Stimulated activated naive CD8-positive, alpha-beta T cell treated with anti-CD3 and anti-CD28 coated beads, Interleukin-15, Interleukin-2, amounts not matched to agents 100 U/mL and 50 U/mL, for 24 hours (primary cell): ENCODE measurements at regions not wholly inside any gene's neighbourhood (a gene's known extent, or its start where the extent isn't known, plus 50 kb on each side); places are given as distances from the start of the nearest gene placed in this dataset.

Experiments used
- ATAC-seq: fragments of 150-1000 bp; cut with Tn5 transposase; one replicate; pipeline ENCODE4 v1.10.0; 2021
- DNase-seq: peaks from one replicate; pipeline ENCODE4 v3.0.0; 2021

DNA sequence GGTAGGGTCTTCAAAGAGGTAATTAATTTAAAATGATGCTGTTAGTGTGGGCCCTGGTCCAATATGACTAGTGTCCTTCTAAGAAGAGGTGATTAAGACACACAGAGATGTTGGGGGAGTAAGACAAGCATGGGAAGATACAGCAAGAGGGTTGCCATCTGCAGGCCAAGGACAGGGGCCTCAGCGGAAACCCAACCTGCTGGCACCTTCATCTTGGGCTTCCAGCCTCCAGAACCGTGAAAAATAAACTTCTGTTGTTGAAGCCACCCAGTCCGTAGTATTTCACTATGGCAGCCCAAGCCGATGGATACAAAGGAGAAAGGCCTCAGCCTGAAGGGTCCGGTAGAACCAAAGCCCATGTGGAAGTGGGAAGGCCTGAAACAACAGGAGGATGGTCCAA is 161.7 kb upstream of the UBE2E1 start:
- ATAC-seq (no peak), DNase-seq (no peak)

DNA sequence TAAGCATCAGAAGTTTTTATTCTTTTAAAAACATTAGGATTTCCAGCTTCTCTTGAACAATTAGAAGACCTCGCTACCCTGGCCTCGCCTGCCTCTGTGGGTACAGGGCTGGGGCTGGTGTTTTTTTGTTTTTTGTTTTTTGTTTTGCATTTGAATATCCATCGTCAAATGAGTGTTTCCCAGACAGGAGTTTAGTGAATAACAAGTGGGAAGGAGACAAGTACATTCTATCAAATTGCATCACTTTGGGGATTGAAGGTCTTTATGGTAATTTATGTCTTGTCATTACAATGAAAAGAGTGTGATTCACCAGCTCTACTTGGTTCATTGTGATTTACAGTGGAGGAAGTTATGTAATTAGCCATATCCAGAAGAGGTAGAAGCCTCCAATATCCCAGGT is 161.1 kb upstream of the UBE2E1 start:
- ATAC-seq: no peak
- DNase-seq: no peak

DNA sequence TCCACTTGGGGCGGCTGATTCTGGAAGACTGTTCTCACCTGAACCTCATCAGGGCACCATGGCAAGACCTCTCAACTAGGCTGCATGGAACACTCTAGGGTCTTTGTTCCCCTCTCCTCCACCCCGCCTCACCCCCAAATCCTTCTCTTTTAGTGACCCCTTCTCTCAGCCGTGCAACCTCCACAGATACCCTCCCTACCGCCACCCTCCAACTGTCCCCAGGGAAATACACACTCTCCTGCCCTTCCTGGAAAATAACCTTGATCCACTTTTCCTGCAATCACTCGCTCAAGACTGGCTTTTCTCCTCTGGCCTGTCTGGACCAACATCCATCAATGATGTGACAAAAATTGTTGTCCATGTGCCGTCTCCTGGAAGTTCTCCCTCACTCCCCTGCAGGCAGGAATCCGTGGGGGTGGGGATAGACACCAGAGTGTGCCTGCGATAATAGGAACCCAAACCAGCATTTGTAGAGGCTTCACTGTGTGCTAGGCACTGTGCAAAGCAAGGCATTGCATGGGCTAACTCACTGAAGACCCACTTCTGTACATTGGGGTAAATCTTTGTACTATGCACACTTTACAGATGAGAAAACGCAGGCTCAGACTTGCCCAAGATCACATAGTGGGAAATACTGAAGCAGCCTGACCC is 160.1 kb upstream of the UBE2E1 start:
- ATAC-seq (no peak), DNase-seq (no peak)

DNA sequence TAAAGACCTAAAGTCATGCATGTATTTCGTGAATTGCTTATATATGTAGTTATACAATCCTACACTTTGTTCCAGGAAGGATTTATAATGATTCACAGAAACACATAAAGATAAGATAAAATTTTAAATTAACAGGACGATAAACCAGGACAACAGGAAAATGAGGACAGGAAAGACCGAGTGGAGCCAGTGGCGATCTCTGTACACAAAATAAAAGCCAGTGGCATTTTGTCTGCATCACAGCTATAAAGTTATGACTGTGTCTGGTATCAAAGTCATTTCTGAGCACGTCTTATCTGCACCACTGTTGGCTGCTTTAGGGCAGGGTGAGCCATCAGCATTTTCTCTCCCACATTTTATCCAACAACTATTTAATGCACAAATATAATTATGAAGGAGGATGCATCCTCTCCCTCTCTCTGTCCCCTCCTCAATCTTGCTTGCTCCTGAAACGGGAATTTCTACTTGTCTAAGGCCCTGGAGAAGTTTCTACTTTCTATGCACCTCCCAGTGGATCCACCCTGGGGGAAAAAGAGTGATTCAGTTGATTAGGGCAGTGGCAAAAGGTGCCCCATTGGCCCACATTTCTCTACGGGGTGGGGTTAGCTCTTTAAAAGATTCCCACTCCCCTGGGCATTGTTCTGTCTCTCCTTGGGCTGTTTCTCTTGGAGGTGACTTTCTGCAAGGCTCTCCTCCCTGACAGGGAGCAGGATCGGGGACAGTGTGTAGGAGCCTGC is 159.4 kb upstream of the UBE2E1 start:
- ATAC-seq: no peak
- DNase-seq: no peak

DNA sequence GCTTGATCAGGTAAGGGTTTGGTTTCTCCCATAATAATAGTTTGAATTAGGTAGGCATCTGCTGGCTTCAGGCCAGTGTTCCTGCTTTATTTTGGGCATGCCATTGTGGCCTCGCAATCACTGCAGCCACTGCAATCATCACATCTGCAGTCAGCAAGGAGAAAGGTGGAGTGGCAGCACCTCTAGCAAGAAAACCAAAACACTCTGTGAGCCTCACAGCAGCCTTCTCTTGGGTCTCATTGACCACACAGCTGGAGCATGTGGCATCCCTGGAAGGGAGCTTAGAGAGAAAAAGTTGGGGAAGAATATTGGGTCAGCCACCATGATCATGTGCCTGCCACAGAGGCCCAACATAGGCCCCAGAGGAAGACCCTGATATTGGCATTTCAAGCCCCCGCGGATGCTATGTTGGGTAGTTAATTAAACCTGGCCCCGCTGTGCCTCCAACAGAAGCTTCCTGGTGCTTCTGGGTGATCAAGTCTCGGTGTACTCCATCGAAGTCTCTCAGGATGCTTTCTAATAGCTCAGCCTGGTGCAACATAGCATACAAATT is 158.0 kb upstream of the UBE2E1 start:
- ATAC-seq (no peak), DNase-seq (no peak)

DNA sequence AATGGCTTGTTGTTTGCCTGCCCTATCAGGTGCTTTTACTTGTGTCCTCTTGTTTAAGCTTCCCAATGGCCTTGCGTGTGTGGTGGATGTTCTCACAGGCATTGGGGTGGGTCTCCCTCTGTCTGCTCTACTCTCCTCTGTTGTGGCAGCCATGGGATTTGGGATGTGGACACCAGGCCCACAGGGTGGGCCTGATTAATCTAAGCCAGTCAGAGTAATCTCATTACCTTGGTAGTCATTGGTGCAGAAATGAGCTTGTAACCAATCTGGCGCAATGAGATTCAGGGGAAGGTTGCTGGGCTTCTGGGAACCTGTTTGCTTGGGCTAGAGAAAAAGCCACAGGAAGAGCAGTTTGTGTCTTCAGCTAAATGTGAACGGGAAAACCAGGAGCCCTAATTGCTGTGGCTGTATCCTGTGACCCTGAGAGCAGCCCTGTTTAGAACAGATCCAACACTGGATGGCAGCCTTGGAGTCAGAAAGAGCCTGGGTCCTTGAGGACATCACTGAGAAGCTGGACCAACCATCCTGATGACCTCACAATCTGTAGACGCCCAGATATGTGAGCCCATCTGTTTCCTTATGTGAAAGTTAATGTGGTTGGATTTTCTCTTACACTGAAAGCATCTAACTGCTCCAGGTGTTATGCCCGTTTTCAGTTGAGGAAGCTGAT is 157.3 kb upstream of the UBE2E1 start:
- no peak for DNase-seq
- no peak for ATAC-seq

DNA sequence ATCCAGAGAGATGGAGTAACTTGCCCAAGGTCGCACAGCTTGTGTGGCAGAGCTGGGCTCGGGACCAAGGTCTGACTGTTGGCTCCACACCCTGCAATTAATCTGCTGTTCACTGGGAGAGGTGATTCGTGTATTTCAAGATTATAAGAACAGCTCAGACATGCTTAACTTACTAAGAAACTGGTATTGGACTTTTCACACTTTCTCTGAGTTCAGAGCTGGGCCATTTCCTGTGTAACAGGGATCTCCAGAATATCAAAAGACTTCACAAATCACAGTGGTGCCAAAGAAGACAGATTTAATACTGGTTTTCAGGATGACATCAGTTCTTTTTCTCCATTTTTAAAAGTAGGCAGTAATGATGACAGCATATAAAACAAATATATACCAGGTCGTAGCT is 156.8 kb upstream of the UBE2E1 start:
- DNase-seq (no peak), ATAC-seq (no peak)

DNA sequence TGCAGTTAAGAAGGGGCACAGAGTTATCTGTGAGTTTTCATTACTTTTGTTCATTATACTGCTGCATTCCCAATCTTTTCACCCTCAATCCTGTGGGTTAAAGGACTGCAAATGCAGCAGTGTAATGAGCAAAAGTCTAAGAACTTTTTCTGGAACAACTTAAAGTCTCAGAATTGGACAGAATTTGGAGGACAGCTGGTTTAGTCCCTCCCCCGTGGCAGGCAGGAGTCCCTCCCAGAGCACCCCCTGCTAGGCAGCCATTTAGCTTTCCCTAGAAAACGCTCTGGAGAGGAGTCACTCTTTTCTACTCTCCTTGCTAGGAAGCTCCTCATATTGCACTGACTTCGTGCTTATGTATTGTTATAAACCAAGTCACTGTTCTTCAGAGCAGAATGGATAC is 156.3 kb upstream of the UBE2E1 start:
- no peak for ATAC-seq

DNA sequence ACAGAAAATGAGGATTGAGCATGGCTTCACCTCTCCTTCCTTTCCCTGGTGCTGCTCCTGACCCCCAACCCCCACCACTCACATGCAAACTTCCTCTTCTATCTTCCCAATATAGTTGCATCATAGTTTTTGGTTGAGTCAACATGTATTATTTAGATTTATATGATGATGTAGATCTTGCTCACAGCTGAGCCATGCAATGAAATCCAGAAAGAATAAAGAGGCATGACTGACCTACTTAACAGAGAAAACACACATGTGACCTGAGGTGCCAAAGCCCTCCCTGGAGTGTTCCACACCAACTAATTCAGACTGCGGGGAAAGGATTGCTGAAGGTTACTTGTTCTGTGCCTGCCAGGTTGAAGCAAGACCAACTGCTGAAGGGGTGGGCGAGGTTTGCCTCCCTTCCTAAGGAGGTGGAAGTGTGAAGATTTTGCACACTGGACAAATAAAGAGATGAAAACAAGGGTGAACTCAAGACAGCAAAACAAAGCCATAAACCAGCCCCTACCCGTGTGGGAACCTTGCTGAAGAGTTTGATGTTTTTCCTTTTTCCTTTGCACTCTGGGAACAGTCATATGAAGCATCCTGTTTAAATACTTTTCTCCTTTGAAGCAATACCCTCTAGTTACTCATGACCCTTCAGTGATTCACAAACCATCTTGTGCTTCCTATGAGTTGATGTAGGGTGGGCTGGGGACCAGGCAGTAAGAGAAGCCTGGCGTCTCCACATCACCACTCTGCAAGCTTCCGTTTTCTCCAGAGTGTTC is 155.2 kb upstream of the UBE2E1 start:
- ATAC-seq: no peak
- no peak for DNase-seq

More for the DNA sequence above, 156.3 kb upstream of the UBE2E1 start:
- no peak for DNase-seq

DNA sequence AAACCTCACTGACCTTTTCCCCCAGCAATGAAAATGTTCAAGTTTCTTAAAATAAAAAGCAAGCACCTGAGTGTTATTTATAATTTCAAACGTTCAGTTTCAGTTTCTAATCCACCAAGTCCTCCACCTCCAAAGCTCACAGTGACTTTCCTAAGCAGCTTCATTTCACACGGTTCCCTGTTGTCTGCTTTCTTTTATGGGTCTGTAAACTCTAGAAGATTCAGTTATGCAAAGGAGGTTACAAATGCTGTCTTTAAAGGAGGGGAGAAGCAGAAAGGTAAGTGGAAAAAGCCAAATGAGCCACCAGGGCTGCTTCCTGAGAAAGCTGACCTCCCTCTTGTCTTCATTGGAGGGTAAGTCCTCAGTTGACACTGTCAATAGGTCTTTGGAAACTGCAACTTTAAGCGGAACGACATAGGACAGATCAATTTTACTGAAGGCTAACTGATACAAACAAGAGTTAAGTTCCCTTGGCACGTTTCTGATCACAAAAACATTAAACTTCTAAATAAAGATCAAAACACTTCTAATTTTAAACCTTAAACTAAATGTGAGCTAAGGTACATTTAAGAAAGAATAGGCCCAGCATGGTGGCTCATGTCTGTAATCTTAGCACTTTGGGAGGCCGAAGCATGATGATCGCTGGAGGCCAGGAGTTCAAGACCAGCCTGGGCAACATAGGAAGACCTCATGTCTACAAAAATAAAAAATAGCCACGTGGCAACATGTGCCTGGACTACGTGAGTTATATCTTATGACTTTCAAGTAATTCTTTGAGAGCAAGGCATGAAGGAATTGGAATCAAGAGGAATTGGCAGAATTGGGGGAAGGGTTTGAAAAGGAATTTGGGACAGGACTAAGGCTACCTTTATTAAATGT is 151.9 kb upstream of the UBE2E1 start:
- DNase-seq (no peak), ATAC-seq (no peak)

DNA sequence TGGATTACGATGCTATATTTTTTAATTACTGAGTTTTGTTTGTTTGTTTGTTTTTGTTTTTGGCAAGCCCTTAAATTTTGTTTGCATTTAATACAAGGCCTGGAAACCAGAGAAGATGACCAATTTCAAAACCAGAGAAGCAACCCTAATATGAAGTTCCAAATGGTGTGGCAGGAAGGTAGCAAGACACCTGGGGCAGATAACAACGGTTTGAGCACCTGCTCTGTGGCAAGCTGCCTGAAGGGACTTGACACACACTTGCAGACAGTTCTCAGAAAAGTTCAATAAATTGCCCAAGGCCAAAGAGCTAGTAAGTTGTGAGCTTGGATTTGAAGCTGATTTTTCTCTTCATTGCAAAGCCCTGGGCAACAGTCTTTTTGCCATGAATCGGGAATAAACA is 151.2 kb upstream of the UBE2E1 start:
- ATAC-seq (no peak), DNase-seq (no peak)

DNA sequence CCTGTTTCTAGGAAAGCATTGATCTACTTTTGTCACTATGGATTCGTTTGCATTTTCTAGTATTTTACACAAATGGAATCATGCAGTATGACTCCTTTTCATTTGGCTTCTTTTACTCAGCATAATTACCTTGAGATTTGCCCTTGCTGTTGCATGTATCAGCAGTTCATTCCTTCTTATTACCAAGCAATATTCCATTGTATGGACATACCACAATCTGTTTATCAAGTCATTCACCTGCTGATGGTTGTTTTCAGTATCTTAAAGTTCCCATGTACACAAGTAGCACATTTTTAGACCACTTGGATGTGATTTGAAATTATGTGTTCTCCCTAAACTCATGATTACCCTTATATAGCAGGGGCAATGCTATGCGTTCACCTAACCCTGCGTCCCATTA is 150.0 kb upstream of the UBE2E1 start:
- no peak for DNase-seq

DNA sequence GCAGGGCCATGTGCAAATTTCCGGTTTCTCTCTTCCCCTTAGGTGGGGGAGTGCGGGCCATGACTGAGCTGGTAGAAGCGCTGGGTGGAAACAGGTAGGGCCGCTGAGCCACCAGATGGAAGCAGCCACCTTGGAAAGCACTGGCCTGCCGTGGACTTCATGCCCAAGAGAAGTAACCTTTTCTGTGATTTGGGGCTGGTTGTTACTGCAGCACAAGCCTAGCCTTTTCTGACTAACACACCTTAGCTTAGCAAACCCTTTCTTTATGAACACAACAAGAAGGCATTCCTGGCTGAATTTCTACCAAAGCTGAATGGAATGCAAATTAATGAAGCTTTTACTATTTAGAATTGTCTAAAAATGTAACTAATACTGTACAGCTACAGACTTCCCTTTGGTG is 149.6 kb upstream of the UBE2E1 start:
- no peak for ATAC-seq
- no peak for DNase-seq

More for the DNA sequence above, 150.0 kb upstream of the UBE2E1 start:
- ATAC-seq: no peak

DNA sequence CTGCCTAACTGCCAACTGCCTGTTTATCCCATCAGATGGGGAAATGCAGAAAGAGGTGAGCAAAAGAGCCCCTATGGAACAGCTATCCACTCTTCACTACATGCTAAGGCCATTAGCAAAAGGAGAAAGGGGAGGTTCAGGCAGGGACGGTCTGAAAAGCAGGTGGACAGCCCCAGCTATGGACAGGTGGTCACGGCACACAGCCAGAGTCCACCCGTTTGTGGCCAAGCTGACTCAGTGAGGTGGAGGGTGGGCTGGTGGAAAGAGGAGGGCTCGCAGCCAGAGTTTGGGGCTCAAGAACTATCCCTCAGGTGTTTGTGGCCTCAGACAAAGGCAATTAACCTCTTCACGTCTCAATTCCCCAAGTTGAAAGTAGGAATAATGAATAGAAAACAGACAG is 148.9 kb upstream of the UBE2E1 start:
- DNase-seq: no peak
- no peak for ATAC-seq

DNA sequence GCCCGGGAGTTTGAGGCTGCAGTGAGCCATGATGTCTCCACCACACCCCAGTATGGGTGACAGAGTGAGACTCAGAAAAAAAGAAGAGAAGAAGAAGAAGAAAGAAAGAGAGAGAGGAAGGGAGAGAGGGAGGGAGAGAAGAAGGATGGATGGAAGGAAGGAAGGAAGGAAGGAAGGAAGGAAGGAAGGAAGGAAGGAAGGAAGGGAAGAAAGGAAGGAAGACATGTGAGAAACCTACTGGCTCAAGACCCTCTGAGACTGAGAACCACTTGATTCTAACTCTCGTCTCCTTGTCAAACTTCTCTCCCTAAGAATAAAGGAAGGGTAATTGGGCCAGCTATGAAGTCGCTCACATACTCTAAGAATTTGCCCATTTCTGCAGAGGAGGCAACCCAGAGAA is 148.1 kb upstream of the UBE2E1 start:
- ATAC-seq: no peak
- DNase-seq: no peak

DNA sequence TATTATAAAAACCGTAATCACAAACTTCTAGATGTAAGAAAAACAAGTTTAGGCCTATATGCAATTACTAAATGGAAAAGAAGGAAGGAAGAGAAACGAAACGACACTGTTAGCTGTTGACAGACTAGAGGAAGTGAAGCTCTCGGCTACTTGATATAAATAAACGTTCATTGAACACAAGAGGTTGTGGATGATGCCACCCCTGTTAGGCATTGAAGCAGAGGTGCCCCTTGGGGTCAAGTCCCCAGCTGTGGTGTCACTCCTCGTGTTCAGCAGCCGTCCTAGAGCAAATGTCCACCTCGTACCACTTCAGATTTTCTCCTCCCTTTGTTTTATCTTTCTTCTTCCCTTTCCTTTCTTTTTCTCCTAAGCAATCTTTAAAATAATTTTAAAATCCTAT is 146.5 kb upstream of the UBE2E1 start:
- DNase-seq (no peak), ATAC-seq (no peak)

DNA sequence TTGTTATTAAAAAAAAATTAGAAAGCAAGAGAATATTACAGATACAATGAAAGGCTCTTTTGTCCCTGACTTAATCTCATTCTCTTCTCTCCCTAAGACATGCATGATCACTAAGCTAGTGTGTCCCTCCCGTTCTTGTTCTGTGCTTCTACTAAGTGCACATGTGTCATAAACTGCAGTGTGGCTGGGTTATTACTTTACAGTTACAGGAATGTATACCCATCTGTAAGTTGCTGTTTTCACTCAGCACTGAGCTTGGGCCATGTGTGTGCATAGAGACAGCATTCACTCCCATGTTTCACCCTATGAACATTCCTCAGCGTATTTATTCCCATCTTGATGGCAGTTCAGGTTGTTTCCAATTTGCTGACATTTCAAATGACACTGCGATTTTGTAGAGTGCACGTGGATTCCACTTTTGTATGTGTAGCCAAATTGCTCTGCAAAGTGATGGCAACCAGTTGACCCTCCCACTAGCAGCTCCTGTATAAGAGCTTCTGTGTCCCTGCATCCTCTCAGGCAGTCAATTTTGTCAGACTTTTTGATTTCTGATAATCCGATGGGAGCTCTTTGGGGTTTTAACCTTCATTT is 145.8 kb upstream of the UBE2E1 start:
- ATAC-seq (no peak), DNase-seq (no peak)

DNA sequence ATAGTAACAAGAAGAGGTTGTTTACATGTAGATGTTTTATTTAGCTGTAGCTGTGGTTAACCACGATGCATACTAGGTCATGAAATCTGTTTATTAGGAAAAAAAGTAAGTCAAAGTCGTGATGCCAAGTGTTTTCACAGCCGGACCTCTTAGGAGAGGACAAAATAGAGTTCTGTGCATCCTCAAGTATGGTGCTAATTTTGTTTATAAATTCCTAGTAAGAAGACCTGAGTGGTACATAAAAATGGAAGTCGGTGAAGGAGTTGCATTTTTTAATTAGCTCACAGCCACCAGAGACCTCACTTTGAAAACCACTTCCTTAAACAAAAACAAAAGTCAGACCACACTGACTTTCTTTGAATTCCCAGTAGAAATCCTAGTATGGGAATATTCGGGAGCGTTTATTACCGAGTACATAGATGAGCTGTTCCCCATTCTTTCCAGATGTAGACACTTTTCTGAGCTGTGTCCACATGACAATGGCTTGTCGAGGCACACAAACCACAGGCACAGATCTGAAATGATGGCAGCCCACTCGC is 143.6 kb upstream of the UBE2E1 start:
- ATAC-seq (no peak), DNase-seq (no peak)

DNA sequence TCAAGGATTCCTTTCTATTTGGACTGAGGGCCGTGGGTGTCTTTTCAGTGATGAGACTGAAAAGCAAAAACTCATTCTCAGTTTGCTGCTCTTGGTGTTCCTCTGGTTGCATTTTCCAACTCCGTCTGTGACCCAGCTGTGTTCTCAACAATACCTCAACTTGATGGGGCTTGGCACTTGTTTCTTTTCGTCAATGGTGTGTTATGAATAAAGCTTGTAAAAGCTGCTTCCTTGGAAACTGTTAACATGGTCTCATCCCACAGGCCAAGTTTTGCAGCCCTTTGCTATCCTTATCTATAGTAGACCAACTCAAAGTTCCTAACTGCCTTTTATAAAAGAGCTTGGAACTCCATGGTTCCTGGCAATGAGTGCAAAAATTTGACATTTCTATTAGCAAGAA is 142.5 kb upstream of the UBE2E1 start:
- ATAC-seq (no peak), DNase-seq (no peak)

DNA sequence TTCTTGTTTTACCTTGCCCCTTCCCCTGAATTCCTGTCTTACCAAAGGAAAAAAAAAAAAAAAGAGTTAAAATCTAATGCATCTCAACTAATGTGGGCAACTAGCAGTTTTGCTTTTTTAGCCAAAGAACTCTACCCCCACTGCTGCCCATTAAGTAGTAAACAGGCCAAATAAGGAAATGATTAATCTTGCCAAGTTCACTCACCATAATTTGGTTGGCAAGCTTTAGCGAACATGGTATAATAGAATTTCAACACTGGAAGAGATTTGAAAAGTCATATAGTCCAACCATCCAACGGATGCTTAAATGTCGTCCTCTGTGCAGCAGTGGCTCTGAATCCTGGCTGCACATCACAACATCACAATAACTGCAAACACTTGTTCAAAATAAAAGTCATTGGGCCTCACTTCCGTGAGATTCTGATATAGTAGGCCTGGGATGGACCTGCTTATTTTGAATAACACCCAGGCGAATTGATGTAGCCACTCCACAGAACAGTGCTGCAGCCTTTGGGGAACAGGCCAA is 142.0 kb upstream of the UBE2E1 start:
- DNase-seq: no peak

DNA sequence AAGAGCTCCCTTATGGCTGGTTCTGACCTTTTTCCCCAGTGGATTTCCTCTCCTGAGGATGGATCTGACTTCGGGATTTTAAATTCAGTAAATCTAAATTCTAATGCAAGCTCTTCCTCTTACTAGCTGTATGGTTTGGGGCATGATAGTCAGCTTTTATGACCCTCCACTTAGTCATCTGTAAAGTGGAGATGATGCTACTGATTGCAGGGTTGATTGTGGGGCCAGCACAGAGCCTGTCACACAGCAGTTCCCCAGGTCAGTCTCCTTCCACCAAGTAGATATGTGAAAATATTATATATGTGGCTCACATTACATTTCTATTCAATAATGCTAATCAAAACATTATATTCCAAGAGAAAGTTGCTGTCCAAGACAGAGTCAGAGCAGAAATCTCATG is 141.3 kb upstream of the UBE2E1 start:
- no peak for ATAC-seq
- DNase-seq: no peak

More for the DNA sequence above, 142.0 kb upstream of the UBE2E1 start:
- no peak for ATAC-seq
